ENCODE measurements at regions not wholly inside any gene's neighbourhood (a gene's known extent, or its start where the extent isn't known, plus 50 kb on each side); places are given as distances from the start of the nearest gene placed in this dataset.

GRCh38 chr11:112597286-112597790 lies 336.7 kb upstream of the PLET1 start:
- no peak for DNase-seq

GRCh38 chr11:112599265-112599664 lies 338.6 kb upstream of the PLET1 start:
- DNase-seq = no peak

GRCh38 chr11:112599856-112600533 lies 339.3 kb upstream of the PLET1 start:
- DNase-seq = no peak

- DNase-seq = no peak
Measured at GRCh38 chr11:112605093-112605666, 344.5 kb upstream of the PLET1 start.

- no peak for DNase-seq
Measured at GRCh38 chr11:112606656-112607055, 346.0 kb upstream of the PLET1 start.

- no peak for DNase-seq
Measured at GRCh38 chr11:112608509-112608908, 347.8 kb upstream of the PLET1 start.

GRCh38 chr11:112610494-112610893 lies 349.8 kb upstream of the PLET1 start:
- no peak for DNase-seq

GRCh38 chr11:112610996-112611750 lies 350.0 kb upstream of the NCAM1 start:
- no peak for DNase-seq

- no peak for DNase-seq
Measured at GRCh38 chr11:112611771-112612170, 349.4 kb upstream of the NCAM1 start.

- DNase-seq = no peak
Measured at GRCh38 chr11:112612250-112612849, 348.9 kb upstream of the NCAM1 start.

GRCh38 chr11:112613051-112613972 lies 347.9 kb upstream of the NCAM1 start:
- peak; percentile 34 for DNase-seq

GRCh38 chr11:112614605-112615004 lies 346.6 kb upstream of the NCAM1 start:
- DNase-seq = no peak

GRCh38 chr11:112615238-112615637 lies 346.0 kb upstream of the NCAM1 start:
- no peak for DNase-seq

GRCh38 chr11:112615891-112616290 lies 345.3 kb upstream of the NCAM1 start:
- DNase-seq = no peak

GRCh38 chr11:112616327-112617097 lies 344.7 kb upstream of the NCAM1 start:
- DNase-seq = no peak

GRCh38 chr11:112617098-112617425 lies 344.2 kb upstream of the NCAM1 start:
- no peak for DNase-seq

- DNase-seq = no peak
Measured at GRCh38 chr11:112617977-112618826, 343.0 kb upstream of the NCAM1 start.

GRCh38 chr11:112619106-112619505 lies 342.1 kb upstream of the NCAM1 start:
- DNase-seq = no peak

GRCh38 chr11:112620621-112621394 lies 340.4 kb upstream of the NCAM1 start:
- no peak for DNase-seq

- DNase-seq = no peak
Measured at GRCh38 chr11:112623057-112623456, 338.2 kb upstream of the NCAM1 start.

Data from NCI-H187 treated with DMSO at 0.1 percent for 48 hours (cell line).